CD4-positive, alpha-beta T cell (primary cell): ENCODE measurements at regions not wholly inside any gene's neighbourhood (a gene's known extent, or its start where the extent isn't known, plus 50 kb on each side); places are given as distances from the start of the nearest gene placed in this dataset.
"Not testable (repeated sequence)": the region's sequence is repeated elsewhere in the genome, so short reads cannot be mapped to it uniquely, and the experiment has no call there.

ENCODE experiments used
- ATAC-seq: fragments of 200-7000 bp; cut with Tn5 transposase; one replicate; pipeline ENCODE4 v1.10.0; 2022; ENCODE audit warnings: mild to moderate bottlenecking; ENCODE audit not compliant: poor library complexity
- CTCF ChIA-PET: fragments of 350-600 bp; sonication (Branson Sonifier 250); formaldehyde crosslinking; loops from one replicate; lab custom pipeline; 2021; ENCODE audit warnings: antibody characterized with exemption, inconsistent platforms; lab: Charles Lee
- POLR2A ChIA-PET: fragments of 350-600 bp; sonication (Branson Sonifier 250); formaldehyde crosslinking; loops from one replicate; lab custom pipeline; 2021; ENCODE audit warnings: antibody characterized with exemption, inconsistent platforms; lab: Charles Lee
- DNase-seq, 14 experiments: peaks; one replicate each; pipeline ENCODE4 v3.0.0-alpha.2; 2013 to 2020; ENCODE audit warnings: mixed read lengths in 2 of 14
- H3K27ac ChIP-seq, 2 donors: one replicate each; pipeline versions ENCODE4 v1.5.1 to v1.7.0; 2013; ENCODE audit warnings: low read length in 2 of 2, low read depth in 1 of 2, mild to moderate bottlenecking in 1 of 2
- H3K27me3 ChIP-seq, 2 experiments: 1 replicate in 1 of 2; 2 replicates in 1 of 2; pipeline versions ENCODE4 v1.6.1 to v1.7.0; 2013; ENCODE audit warnings: low read length in 2 of 2, control low read depth in 1 of 2, mild to moderate bottlenecking in 1 of 2, moderate library complexity in 1 of 2; ENCODE audit not compliant: insufficient read depth in 2 of 2, control insufficient read depth in 1 of 2
- H3K36me3 ChIP-seq: one replicate; pipeline ENCODE4 v1.6.1; 2013; ENCODE audit warnings: low read length, control low read depth; ENCODE audit not compliant: insufficient read depth
- H3K4me1 ChIP-seq: one replicate; pipeline ENCODE4 v1.6.1; 2013; ENCODE audit warnings: low read length, control low read depth; ENCODE audit not compliant: insufficient read depth
- H3K4me3 ChIP-seq: one replicate; pipeline ENCODE4 v1.5.1; 2013; ENCODE audit warnings: mild to moderate bottlenecking, low read length, moderate library complexity
- H3K9me3 ChIP-seq, 2 experiments: 1 replicate in 1 of 2; 2 replicates in 1 of 2; pipeline versions ENCODE4 v1.6.1 to v1.7.0; 2013; ENCODE audit warnings: low read length in 2 of 2, mild to moderate bottlenecking in 2 of 2, control low read depth in 1 of 2, moderate library complexity in 1 of 2; ENCODE audit not compliant: control insufficient read depth in 1 of 2, insufficient read depth in 1 of 2
- H3K27ac Mint-ChIP-seq: one replicate; pipeline ENCODE4 v1.8.0; 2020; ENCODE audit warnings: mixed read lengths
- H3K27me3 Mint-ChIP-seq: one replicate; pipeline ENCODE4 v1.8.0; 2021; ENCODE audit warnings: mixed read lengths
- H3K36me3 Mint-ChIP-seq: one replicate; pipeline ENCODE4 v1.8.0; 2021; ENCODE audit warnings: low read depth, mixed read lengths
- H3K4me1 Mint-ChIP-seq: one replicate; pipeline ENCODE4 v1.8.0; 2021; ENCODE audit warnings: low read depth, mixed read lengths
- H3K4me3 Mint-ChIP-seq: one replicate; pipeline ENCODE4 v1.8.0; 2020; ENCODE audit warnings: mild to moderate bottlenecking, mixed read lengths
- H3K9me3 Mint-ChIP-seq: one replicate; pipeline ENCODE4 v1.8.0; 2020; ENCODE audit warnings: mixed read lengths
- intact Hi-C, 2 experiments: fragments of 100-400 bp; cut with DNase I in 1 of 2; cut with micrococcal nuclease in 1 of 2; formaldehyde crosslinking; loops; one replicate each; pipeline versions ENCODE4 v1.15.1 to v1.9.0; 2023 to 2025; cut with DNase I, micrococcal nuclease

DNA sequence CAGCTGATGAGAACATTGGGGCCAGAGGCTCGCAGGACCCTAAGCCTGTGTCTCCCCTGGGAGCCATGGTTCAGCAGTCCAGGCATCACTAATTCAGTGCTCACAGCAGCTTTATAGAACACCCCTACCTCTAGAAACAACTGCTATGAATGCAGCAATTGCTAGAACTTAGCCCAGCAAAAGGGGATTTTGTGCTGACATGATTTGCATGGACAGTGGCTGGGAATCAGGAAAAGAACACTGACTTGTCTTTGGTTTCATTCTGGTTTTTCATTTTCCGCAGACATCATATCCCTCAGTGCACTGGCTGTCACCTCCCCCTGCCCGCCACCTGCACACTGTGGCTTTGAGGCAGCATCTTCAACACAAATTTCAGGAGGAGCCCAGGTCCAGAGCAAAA is 3964.9 kb upstream of the TPTE start:
- H3K4me3 Mint-ChIP-seq, H3K4me1 ChIP-seq, POLR2A ChIA-PET, H3K36me3 Mint-ChIP-seq, H3K27ac Mint-ChIP-seq, H3K9me3 Mint-ChIP-seq, DNase-seq, H3K27me3 ChIP-seq, H3K9me3 ChIP-seq, H3K4me1 Mint-ChIP-seq, H3K36me3 ChIP-seq, CTCF ChIA-PET, H3K27me3 Mint-ChIP-seq, H3K4me3 ChIP-seq, H3K27ac ChIP-seq, intact Hi-C loops, ATAC-seq: not testable (repeated sequence)

DNA sequence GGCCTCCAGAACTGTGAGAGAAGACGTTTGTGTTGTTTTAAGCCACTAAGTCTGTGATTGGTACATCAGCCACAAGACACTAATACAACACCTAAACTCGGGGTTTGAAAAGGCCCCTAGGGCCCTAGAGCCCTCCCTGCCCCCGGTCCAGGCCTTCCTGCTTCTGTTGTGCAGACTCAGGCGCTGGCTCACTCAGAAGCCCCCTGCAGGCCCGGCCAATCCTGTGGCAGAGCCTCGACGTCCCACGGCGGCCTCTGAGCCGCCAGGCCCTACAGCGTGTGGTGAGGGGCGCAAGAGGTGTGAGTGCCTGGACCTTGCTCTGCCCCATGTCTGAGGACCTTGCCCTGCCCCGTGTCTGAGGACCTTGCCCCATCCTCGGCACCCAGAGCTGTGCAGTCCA is 3964.0 kb upstream of the TPTE start:
- CTCF ChIA-PET, intact Hi-C loops, H3K27ac ChIP-seq, H3K36me3 Mint-ChIP-seq, H3K9me3 Mint-ChIP-seq, H3K27me3 Mint-ChIP-seq, H3K4me3 Mint-ChIP-seq, H3K27ac Mint-ChIP-seq, ATAC-seq, H3K4me1 Mint-ChIP-seq, H3K4me1 ChIP-seq, H3K27me3 ChIP-seq, DNase-seq, POLR2A ChIA-PET, H3K9me3 ChIP-seq, H3K36me3 ChIP-seq, H3K4me3 ChIP-seq: not testable (repeated sequence)

DNA sequence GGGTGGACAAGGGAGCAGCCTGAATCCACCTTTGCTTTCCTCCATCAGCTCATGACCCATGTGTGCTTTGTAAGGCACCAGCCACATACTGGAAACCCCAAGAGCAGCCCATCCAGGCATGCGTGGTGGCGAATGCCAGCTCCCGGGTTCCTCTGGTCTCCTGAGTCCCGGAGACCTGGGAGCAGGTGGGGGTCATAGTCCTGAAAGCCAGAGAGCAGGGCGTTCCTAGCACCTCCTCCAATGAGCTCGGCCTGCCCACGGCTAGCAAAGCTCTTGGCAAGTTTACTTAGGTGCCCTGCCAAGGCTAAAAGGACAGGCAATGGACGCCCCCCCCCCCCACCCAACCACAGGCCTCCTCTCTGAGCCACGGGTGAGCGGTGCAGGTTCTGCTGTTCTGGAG is 3960.2 kb upstream of the TPTE start:
- H3K4me3 Mint-ChIP-seq, H3K4me1 ChIP-seq, DNase-seq, H3K4me1 Mint-ChIP-seq, H3K9me3 ChIP-seq, H3K36me3 Mint-ChIP-seq, intact Hi-C loops, H3K27ac Mint-ChIP-seq, H3K4me3 ChIP-seq, H3K9me3 Mint-ChIP-seq, H3K27me3 ChIP-seq, POLR2A ChIA-PET, H3K27ac ChIP-seq, CTCF ChIA-PET, ATAC-seq, H3K27me3 Mint-ChIP-seq, H3K36me3 ChIP-seq: not testable (repeated sequence)

DNA sequence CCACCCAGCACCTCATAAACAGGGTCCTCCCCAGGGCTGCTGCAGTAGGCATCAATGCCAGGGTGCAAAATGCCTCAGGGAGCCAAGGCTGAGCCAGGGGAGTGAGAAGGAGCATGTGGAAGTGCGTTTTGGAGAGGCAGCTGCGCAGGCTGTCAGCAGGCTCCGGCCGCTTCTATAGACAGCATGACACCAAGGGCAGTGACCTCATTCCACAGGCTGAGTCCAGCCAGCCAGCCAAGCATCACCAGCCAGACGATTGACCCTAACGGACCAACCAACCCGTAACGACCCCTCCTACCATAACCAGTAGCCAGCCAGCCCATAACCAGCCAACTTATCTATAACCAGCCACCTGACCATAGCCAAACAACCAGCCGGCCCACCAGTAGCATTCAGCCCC is 3959.8 kb upstream of the TPTE start:
- H3K4me3 Mint-ChIP-seq, H3K36me3 ChIP-seq, H3K4me1 ChIP-seq, H3K9me3 ChIP-seq, H3K27me3 Mint-ChIP-seq, H3K4me1 Mint-ChIP-seq, H3K27ac Mint-ChIP-seq, H3K9me3 Mint-ChIP-seq, H3K4me3 ChIP-seq, CTCF ChIA-PET, ATAC-seq, H3K27ac ChIP-seq, H3K36me3 Mint-ChIP-seq, DNase-seq, POLR2A ChIA-PET, intact Hi-C loops, H3K27me3 ChIP-seq: not testable (repeated sequence)

- H3K27ac Mint-ChIP-seq, H3K27me3 ChIP-seq, H3K4me3 Mint-ChIP-seq, H3K4me3 ChIP-seq, intact Hi-C loops, H3K27ac ChIP-seq, H3K9me3 ChIP-seq, DNase-seq, POLR2A ChIA-PET, H3K9me3 Mint-ChIP-seq, H3K4me1 Mint-ChIP-seq, H3K4me1 ChIP-seq, ATAC-seq, H3K36me3 ChIP-seq, H3K36me3 Mint-ChIP-seq, H3K27me3 Mint-ChIP-seq, CTCF ChIA-PET: not testable (repeated sequence)
Measured at GRCh38 chr21:6564543-6565166, 3956.7 kb upstream of the TPTE start.

DNA sequence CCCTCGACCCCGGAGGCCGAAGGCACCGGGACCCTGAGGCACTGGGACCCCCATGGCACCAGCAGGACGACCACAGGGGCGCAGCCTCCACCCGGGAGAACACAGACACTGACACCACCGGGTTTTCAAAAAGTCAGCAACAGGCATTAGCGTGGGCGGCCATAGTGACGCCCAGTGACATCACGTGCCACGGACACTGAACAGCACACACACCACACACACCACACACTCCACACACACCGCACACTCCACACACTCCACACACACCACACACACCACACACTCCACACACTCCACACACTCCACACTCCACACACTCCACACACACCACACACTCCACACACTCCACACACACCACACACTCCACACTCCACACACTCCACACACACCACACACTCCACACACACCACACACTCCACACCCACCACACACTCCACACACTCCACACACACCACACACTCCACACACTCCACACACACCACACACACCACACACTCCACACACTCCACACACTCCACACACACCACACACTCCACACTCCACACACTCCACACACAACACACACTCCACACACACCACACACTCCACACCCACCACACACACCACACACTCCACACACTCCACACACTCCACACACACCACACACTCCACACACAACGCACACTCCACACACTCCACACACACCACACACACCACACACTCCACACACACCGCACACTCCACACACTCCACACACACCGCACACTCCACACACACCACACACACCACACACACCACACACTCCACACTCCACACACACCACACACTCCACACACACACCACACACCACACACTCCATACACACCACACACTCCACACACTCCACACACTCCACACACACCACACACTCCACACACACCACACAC is 3955.9 kb upstream of the TPTE start:
- H3K27ac ChIP-seq, POLR2A ChIA-PET, H3K9me3 Mint-ChIP-seq, H3K4me3 Mint-ChIP-seq, CTCF ChIA-PET, H3K4me1 ChIP-seq, H3K27ac Mint-ChIP-seq, H3K36me3 Mint-ChIP-seq, ATAC-seq, H3K4me3 ChIP-seq, H3K9me3 ChIP-seq, H3K27me3 ChIP-seq, intact Hi-C loops, H3K27me3 Mint-ChIP-seq, H3K36me3 ChIP-seq, H3K4me1 Mint-ChIP-seq: not testable (repeated sequence)
- DNase-seq = peak in 9 of 14 experiments; percentile 2 to 52 (median 17)

DNA sequence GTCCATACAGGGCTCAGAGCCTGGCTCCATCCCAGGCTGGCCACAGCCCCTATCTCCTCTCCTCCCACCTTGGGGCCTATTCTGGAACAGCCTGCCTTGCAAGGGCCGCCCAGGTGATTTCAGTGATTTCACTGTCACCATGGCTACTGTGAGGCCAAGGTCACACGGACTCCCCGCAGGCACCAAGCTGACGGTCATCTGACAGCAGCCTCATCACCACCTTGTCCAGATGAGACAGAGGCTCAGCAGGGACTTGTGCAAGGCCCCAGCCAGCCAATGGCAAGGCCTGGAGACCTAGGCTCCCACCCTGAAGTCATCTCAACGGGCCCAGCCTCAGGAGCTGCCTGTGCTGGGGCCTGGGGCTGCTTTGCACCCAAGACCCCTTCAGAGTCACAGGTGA is 3953.8 kb upstream of the TPTE start:
- H3K27ac Mint-ChIP-seq, DNase-seq, H3K36me3 ChIP-seq, H3K4me3 ChIP-seq, H3K9me3 Mint-ChIP-seq, H3K4me3 Mint-ChIP-seq, H3K9me3 ChIP-seq, H3K4me1 ChIP-seq, H3K36me3 Mint-ChIP-seq, H3K27me3 ChIP-seq, POLR2A ChIA-PET, H3K27me3 Mint-ChIP-seq, H3K27ac ChIP-seq, intact Hi-C loops, CTCF ChIA-PET, H3K4me1 Mint-ChIP-seq, ATAC-seq: not testable (repeated sequence)
